Endothelial cell of umbilical vein (primary cell): ENCODE measurements at regions not wholly inside any gene's neighbourhood (a gene's known extent, or its start where the extent isn't known, plus 50 kb on each side); places are given as distances from the start of the nearest gene placed in this dataset.
"Not testable (repeated sequence)": the region's sequence is repeated elsewhere in the genome, so short reads cannot be mapped to it uniquely, and the experiment has no call there.

Source experiments
- BruUV-seq: library from RNA; stranded (reverse); fragments of 400-500 nt; replicated peaks from 2 replicates; lab custom pipeline; 2021; lab: Mats Ljungman, UMichigan
- CTCF ChIA-PET: fragments of 300-600, 350-600 bp; sonication (Branson Sonifier 250); formaldehyde crosslinking; loops from one replicate; lab custom pipeline; 2021; ENCODE audit warnings: antibody characterized with exemption, inconsistent platforms; lab: Charles Lee
- POLR2A ChIA-PET: fragments of 300-600, 350-600 bp; sonication (Branson Sonifier 250); formaldehyde crosslinking; loops from one replicate; lab custom pipeline; 2021; ENCODE audit warnings: antibody characterized with exemption, inconsistent platforms; lab: Charles Lee
- DNase-seq: peaks from one replicate; pipeline ENCODE4 v3.0.0-alpha.2; 2011; ENCODE audit warnings: low read depth, low spot score
- FAIRE-seq: peaks from 2 replicates; lab custom pipeline; 2011; peaks lifted over from hg19 to GRCh38; lab: Jason Lieb, UNC
- H2AFZ ChIP-seq: 2 replicates; pipeline ENCODE4 v1.6.0; 2012; ENCODE audit warnings: low read depth, low read length, control low read depth, inconsistent platforms
- H3K27ac ChIP-seq: 2 replicates; pipeline ENCODE4 v1.5.1; 2011; ENCODE audit warnings: low read depth, mild to moderate bottlenecking, control low read depth, low read length, moderate library complexity; ENCODE audit not compliant: insufficient read depth
- H3K27me3 ChIP-seq, 2 experiments: 2 replicates each; pipeline versions ENCODE4 v1.6.0 to v1.6.1; 2011; ENCODE audit warnings: low read length in 2 of 2, mixed read lengths in 1 of 2; ENCODE audit not compliant: control insufficient read depth in 2 of 2, insufficient read depth in 2 of 2
- H3K36me3 ChIP-seq, 2 experiments: 2 replicates in 1 of 2; 3 replicates in 1 of 2; pipeline ENCODE4 v1.5.1; 2011; ENCODE audit warnings: low read length in 2 of 2, mild to moderate bottlenecking in 1 of 2, moderate library complexity in 1 of 2; ENCODE audit not compliant: control insufficient read depth in 2 of 2, insufficient read depth in 2 of 2; ENCODE audit errors: extremely low read depth in 1 of 2
- H3K4me1 ChIP-seq: 3 replicates; pipeline ENCODE4 v1.5.1; 2011; ENCODE audit warnings: mild to moderate bottlenecking, low read length; ENCODE audit not compliant: control insufficient read depth, insufficient read depth; ENCODE audit errors: extremely low read depth
- H3K4me2 ChIP-seq: 2 replicates; pipeline ENCODE4 v1.6.1; 2011; ENCODE audit warnings: low read length, control low read depth, mixed read lengths; ENCODE audit not compliant: insufficient read depth
- H3K4me3 ChIP-seq, 3 experiments: fragments of 200-600 bp in 1 of 3; sonication (generic), shearing (Covaris generic) in 1 of 3; replicated peaks in 1 of 3; 2 replicates each; pipeline ENCODE4 v1.5.1; 2011 to 2016; ENCODE audit warnings: control low read depth in 3 of 3, low read length in 3 of 3, mild to moderate bottlenecking in 2 of 3, inconsistent platforms in 1 of 3, low read depth in 1 of 3, moderate library complexity in 1 of 3; ENCODE audit not compliant: insufficient read depth in 1 of 3
- H3K79me2 ChIP-seq: 2 replicates; pipeline ENCODE4 v1.6.0; 2012; ENCODE audit warnings: low read length, inconsistent platforms; ENCODE audit not compliant: control insufficient read depth, insufficient read depth
- H3K9ac ChIP-seq: replicated peaks from 2 replicates; pipeline ENCODE3; 2011; ENCODE audit warnings: low read length, control low read depth; ENCODE audit not compliant: insufficient read depth; ENCODE audit errors: extremely low read depth
- H3K9me1 ChIP-seq: replicated peaks from 3 replicates; pipeline ENCODE4 v1.6.0; 2011; ENCODE audit warnings: mild to moderate bottlenecking, low read length; ENCODE audit not compliant: control insufficient read depth, insufficient read depth; ENCODE audit errors: extremely low read depth
- H3K9me3 ChIP-seq: replicated peaks from 2 replicates; pipeline ENCODE4 v1.5.1; 2012; ENCODE audit warnings: low read length, inconsistent platforms; ENCODE audit not compliant: control insufficient read depth, insufficient read depth
- H4K20me1 ChIP-seq: replicated peaks from 2 replicates; pipeline ENCODE3; 2011; ENCODE audit warnings: mild to moderate bottlenecking, low read length; ENCODE audit not compliant: control insufficient read depth, insufficient read depth; ENCODE audit errors: extremely low read depth
- FOS ChIP-seq: IDR thresholded peaks from 2 replicates; pipeline ENCODE4 v1.6.1; 2011; ENCODE audit warnings: mild to moderate bottlenecking, low read length, moderate library complexity, borderline replicate concordance; ENCODE audit not compliant: insufficient read depth
- GATA2 ChIP-seq: IDR thresholded peaks from 2 replicates; pipeline ENCODE4 v1.7.0; 2011; ENCODE audit warnings: low read depth, mild to moderate bottlenecking, moderate library complexity, mixed read lengths, low read length; ENCODE audit not compliant: insufficient read length, insufficient read depth
- JUN ChIP-seq: IDR thresholded peaks from 2 replicates; pipeline ENCODE4 v1.6.1; 2011; ENCODE audit warnings: borderline replicate concordance, low read depth; ENCODE audit not compliant: insufficient read length, insufficient read depth
- MAX ChIP-seq: IDR thresholded peaks from 2 replicates; pipeline ENCODE4 v1.6.1; 2011; ENCODE audit not compliant: insufficient read depth, insufficient read length
- MYC ChIP-seq: IDR thresholded peaks from one replicate; pipeline ENCODE4 v1.6.1; 2011; ENCODE audit warnings: mild to moderate bottlenecking, low read depth, low read length
- POLR2A ChIP-seq: IDR thresholded peaks from 2 replicates; pipeline ENCODE4 v1.6.1; 2012; ENCODE audit warnings: low read depth, mild to moderate bottlenecking, control low read depth, low read length
- dilution Hi-C: fragments of 300-500 bp; cut with MboI; formaldehyde crosslinking; loops from one replicate; pipeline ENCODE4 v1.15.0; 2019; ENCODE audit warnings: low sequenced_read_pairs; ENCODE audit not compliant: extremely low pct_ligation_motif_present
- intact Hi-C: fragments of 100-400 bp; cut with micrococcal nuclease; formaldehyde crosslinking; loops from one replicate; pipeline ENCODE4 v1.10.0; 2022
- TF ChIP-seq, protein P1 (sequence below), 2 donors: IDR thresholded peaks; 1 replicate in 1 of 2; 2 replicates in 1 of 2; pipeline ENCODE4 v1.5.1; 2011; ENCODE audit warnings: low read length in 2 of 2, mild to moderate bottlenecking in 2 of 2, moderate library complexity in 2 of 2, control low read depth in 1 of 2, inconsistent platforms in 1 of 2, low read depth in 1 of 2; ENCODE audit not compliant: insufficient read depth in 1 of 2; ENCODE audit errors: extremely low read depth in 1 of 2

- H2AFZ ChIP-seq = no peak overlapping the region
- H3K4me3 ChIP-seq = no peak overlapping the region
- no peaks in the 10 kb centered on the region for H3K9me3 ChIP-seq
- H3K27ac ChIP-seq = no peak overlapping the region
- POLR2A ChIA-PET = no interaction called here
- H3K27me3 ChIP-seq = no peaks in the 10 kb centered on the region
- H3K79me2 ChIP-seq = no peaks in the 10 kb centered on the region
- intact Hi-C loops (no loop called here), dilution Hi-C loops (no loop called here)
- H3K4me2 ChIP-seq = no peak overlapping the region
- H3K4me1 ChIP-seq = no peaks in the 10 kb centered on the region
- FAIRE-seq (no peak), DNase-seq (no peak)
- no peaks in the 10 kb centered on the region for H4K20me1 ChIP-seq
- TF ChIP-seq JUN = no peak
- TF ChIP-seq MYC = no peak
- TF ChIP-seq FOS = no peak
- no peak for TF ChIP-seq MAX
- TF ChIP-seq, protein P1, sequence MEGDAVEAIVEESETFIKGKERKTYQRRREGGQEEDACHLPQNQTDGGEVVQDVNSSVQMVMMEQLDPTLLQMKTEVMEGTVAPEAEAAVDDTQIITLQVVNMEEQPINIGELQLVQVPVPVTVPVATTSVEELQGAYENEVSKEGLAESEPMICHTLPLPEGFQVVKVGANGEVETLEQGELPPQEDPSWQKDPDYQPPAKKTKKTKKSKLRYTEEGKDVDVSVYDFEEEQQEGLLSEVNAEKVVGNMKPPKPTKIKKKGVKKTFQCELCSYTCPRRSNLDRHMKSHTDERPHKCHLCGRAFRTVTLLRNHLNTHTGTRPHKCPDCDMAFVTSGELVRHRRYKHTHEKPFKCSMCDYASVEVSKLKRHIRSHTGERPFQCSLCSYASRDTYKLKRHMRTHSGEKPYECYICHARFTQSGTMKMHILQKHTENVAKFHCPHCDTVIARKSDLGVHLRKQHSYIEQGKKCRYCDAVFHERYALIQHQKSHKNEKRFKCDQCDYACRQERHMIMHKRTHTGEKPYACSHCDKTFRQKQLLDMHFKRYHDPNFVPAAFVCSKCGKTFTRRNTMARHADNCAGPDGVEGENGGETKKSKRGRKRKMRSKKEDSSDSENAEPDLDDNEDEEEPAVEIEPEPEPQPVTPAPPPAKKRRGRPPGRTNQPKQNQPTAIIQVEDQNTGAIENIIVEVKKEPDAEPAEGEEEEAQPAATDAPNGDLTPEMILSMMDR (IDR thresholded peaks at IDR 0.05; ENCODE audit: extremely low read depth in 1 of 2, insufficient read depth in 1 of 2, low read depth in 1 of 2, low read length in 2 of 2) = no peak
- no peak for TF ChIP-seq GATA2
- TF ChIP-seq POLR2A = no peak
- BruUV-seq = no TSS peak
- H3K36me3 ChIP-seq = no peaks in the 10 kb centered on the region
- CTCF ChIA-PET = no interaction called here
- H3K9me1 ChIP-seq = no peaks in the 10 kb centered on the region
- H3K9ac ChIP-seq = no peak overlapping the region
Observed at GRCh38 chr4:27123769-27124124, 263.1 kb downstream of the STIM2 start.

GRCh38 chr4:27126895-27127294, 266.3 kb downstream of the STIM2 start:
- H3K27me3 ChIP-seq, H3K27ac ChIP-seq, H3K36me3 ChIP-seq, H3K9ac ChIP-seq, H3K79me2 ChIP-seq, BruUV-seq, H3K4me3 ChIP-seq, H4K20me1 ChIP-seq, H3K4me2 ChIP-seq, H3K9me3 ChIP-seq, H3K9me1 ChIP-seq, FAIRE-seq, POLR2A ChIA-PET, H2AFZ ChIP-seq, dilution Hi-C loops, intact Hi-C loops, DNase-seq, H3K4me1 ChIP-seq, CTCF ChIA-PET: not testable (repeated sequence)
